CD14-positive monocyte (primary cell): ENCODE measurements at regions not wholly inside any gene's neighbourhood (a gene's known extent, or its start where the extent isn't known, plus 50 kb on each side); places are given as distances from the start of the nearest gene placed in this dataset.

Experiments
- DNase-seq, 3 donors: peaks; one replicate each; pipeline ENCODE4 v3.0.0-alpha.2; 2011 to 2022
- H2AFZ ChIP-seq: 2 replicates; pipeline ENCODE4 v1.6.0; 2012; ENCODE audit warnings: mild to moderate bottlenecking, low read depth, low read length, inconsistent platforms; ENCODE audit not compliant: insufficient read depth, poor library complexity, severe bottlenecking
- H3K27ac ChIP-seq, 2 donors: 1 replicate in 1 of 2; 2 replicates in 1 of 2; pipeline ENCODE4 v1.5.1; 2012 to 2013; ENCODE audit warnings: low read length in 2 of 2, control low read depth in 1 of 2, inconsistent platforms in 1 of 2, low read depth in 1 of 2, mild to moderate bottlenecking in 1 of 2
- H3K27me3 ChIP-seq, 2 donors: one replicate each; pipeline versions ENCODE4 v1.6.0 to v1.6.1; 2011 to 2013; ENCODE audit warnings: low read length in 2 of 2; ENCODE audit not compliant: control insufficient read depth in 2 of 2, insufficient read depth in 2 of 2
- H3K36me3 ChIP-seq, 2 donors: replicated peaks in 1 of 2; 1 replicate in 1 of 2; 2 replicates in 1 of 2; pipeline versions ENCODE4 v1.5.1 to v1.6.1; 2012 to 2013; ENCODE audit warnings: low read length in 2 of 2, control low read depth in 1 of 2, inconsistent platforms in 1 of 2, mild to moderate bottlenecking in 1 of 2; ENCODE audit not compliant: insufficient read depth in 2 of 2, control insufficient read depth in 1 of 2
- H3K4me1 ChIP-seq, 2 donors: 1 replicate in 1 of 2; 2 replicates in 1 of 2; pipeline versions ENCODE4 v1.5.1 to v1.6.1; 2012 to 2013; ENCODE audit warnings: low read length in 2 of 2, control low read depth in 1 of 2, inconsistent platforms in 1 of 2, mild to moderate bottlenecking in 1 of 2, moderate library complexity in 1 of 2; ENCODE audit not compliant: insufficient read depth in 2 of 2, control insufficient read depth in 1 of 2
- H3K4me2 ChIP-seq: replicated peaks from 2 replicates; pipeline ENCODE3; 2012; ENCODE audit warnings: low read length, moderate library complexity, mild to moderate bottlenecking; ENCODE audit not compliant: poor library complexity, severe bottlenecking; ENCODE audit errors: extremely low read depth
- H3K4me3 ChIP-seq, 3 experiments: fragments of 200-600 bp in 1 of 3; sonication (generic) in 1 of 3; replicated peaks in 1 of 3; 1 replicate in 2 of 3; 2 replicates in 1 of 3; pipeline ENCODE4 v1.5.1; 2011 to 2013; ENCODE audit warnings: low read length in 3 of 3, mild to moderate bottlenecking in 3 of 3, control low read depth in 2 of 3, low read depth in 2 of 3, inconsistent platforms in 1 of 3, moderate library complexity in 1 of 3
- H3K79me2 ChIP-seq: 2 replicates; pipeline ENCODE4 v1.6.0; 2012; ENCODE audit warnings: mild to moderate bottlenecking, control low read depth, inconsistent platforms, low read length, moderate library complexity; ENCODE audit not compliant: insufficient read depth
- H3K9ac ChIP-seq: 2 replicates; pipeline ENCODE4 v1.6.0; 2017; ENCODE audit warnings: low read length, mild to moderate bottlenecking; ENCODE audit not compliant: insufficient read depth, poor library complexity, severe bottlenecking
- H3K9me3 ChIP-seq, 2 donors: replicated peaks in 1 of 2; 1 replicate in 1 of 2; 2 replicates in 1 of 2; pipeline versions ENCODE4 v1.5.1 to v1.6.1; 2012 to 2013; ENCODE audit warnings: low read length in 2 of 2, control low read depth in 1 of 2; ENCODE audit not compliant: control insufficient read depth in 1 of 2, insufficient read depth in 1 of 2
- H4K20me1 ChIP-seq: 2 replicates; pipeline ENCODE4 v1.6.0; 2012; ENCODE audit warnings: mild to moderate bottlenecking, low read length, control low read depth, moderate library complexity; ENCODE audit not compliant: insufficient read depth
- H3K27ac Mint-ChIP-seq, 7 donors: one replicate each; pipeline ENCODE4 v1.8.0; 2020; ENCODE audit warnings: mild to moderate bottlenecking in 7 of 7, mixed read lengths in 7 of 7, moderate library complexity in 6 of 7, inconsistent platforms in 2 of 7
- H3K27me3 Mint-ChIP-seq, 3 donors: one replicate each; pipeline ENCODE4 v1.8.0; 2021 to 2022; ENCODE audit warnings: low read depth in 3 of 3, mild to moderate bottlenecking in 3 of 3, mixed read lengths in 3 of 3, moderate library complexity in 3 of 3, inconsistent platforms in 1 of 3
- H3K36me3 Mint-ChIP-seq, 2 donors: one replicate each; pipeline ENCODE4 v1.8.0; 2020; ENCODE audit warnings: mixed read lengths in 2 of 2, inconsistent platforms in 1 of 2, mild to moderate bottlenecking in 1 of 2
- H3K4me1 Mint-ChIP-seq: one replicate; pipeline ENCODE4 v1.8.0; 2020; ENCODE audit warnings: mild to moderate bottlenecking, mixed read lengths
- H3K4me3 Mint-ChIP-seq, 2 donors: one replicate each; pipeline ENCODE4 v1.8.0; 2020; ENCODE audit warnings: mild to moderate bottlenecking in 2 of 2, mixed read lengths in 2 of 2, moderate library complexity in 1 of 2
- H3K9me3 Mint-ChIP-seq, 7 donors: one replicate each; pipeline ENCODE4 v1.8.0; 2020 to 2022; ENCODE audit warnings: mixed read lengths in 7 of 7, mild to moderate bottlenecking in 6 of 7, moderate library complexity in 6 of 7, inconsistent platforms in 2 of 7
- WGBS: methylation state at CpG from one replicate; pipeline ENCODE4 v1.1.5; 2013; ENCODE audit warnings: missing lambda C conversion rate; ENCODE audit not compliant: insufficient coverage; 5-methylcytosine and 5-hydroxymethylcytosine counted together
- intact Hi-C, 2 donors: fragments of 100-400 bp; cut with micrococcal nuclease; formaldehyde crosslinking; loops; one replicate each; pipeline versions ENCODE4 v1.15.0 to v1.15.1; 2023
- TF ChIP-seq, protein P1 (sequence below): fragments of 200-600 bp; IDR thresholded peaks from one replicate; pipeline ENCODE4 v1.8.0; 2022; ENCODE audit warnings: antibody characterized with exemption, mild to moderate bottlenecking

DNA sequence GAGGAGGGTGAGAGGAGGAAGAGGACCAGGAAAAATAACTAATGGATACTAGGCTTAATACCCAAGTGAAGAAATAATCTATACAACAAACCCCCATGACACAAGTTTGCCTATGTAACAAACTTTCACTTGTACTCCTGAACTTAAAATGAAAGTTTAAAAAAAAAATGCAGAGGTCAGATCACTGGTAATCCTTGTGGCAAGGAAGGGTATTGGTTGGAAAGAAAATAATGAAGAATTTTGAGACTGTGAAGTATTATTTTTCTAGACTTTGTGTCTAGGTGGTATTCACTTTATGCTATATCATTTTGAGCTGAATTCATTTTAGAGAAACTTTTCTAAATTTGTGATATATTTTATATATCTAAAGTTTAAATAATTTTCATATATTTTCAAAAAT, 547.5 kb downstream of the MMUT start:
- intact Hi-C loops = no loop called here
- H3K9me3 ChIP-seq = peaks cover 7 to 8% of the 10 kb centered on the region in 2 donors
- H3K27me3 ChIP-seq = no peaks in the 10 kb centered on the region
- DNase-seq = no peak
- H3K27ac Mint-ChIP-seq = no peak overlapping the region
- TF ChIP-seq, protein P1, sequence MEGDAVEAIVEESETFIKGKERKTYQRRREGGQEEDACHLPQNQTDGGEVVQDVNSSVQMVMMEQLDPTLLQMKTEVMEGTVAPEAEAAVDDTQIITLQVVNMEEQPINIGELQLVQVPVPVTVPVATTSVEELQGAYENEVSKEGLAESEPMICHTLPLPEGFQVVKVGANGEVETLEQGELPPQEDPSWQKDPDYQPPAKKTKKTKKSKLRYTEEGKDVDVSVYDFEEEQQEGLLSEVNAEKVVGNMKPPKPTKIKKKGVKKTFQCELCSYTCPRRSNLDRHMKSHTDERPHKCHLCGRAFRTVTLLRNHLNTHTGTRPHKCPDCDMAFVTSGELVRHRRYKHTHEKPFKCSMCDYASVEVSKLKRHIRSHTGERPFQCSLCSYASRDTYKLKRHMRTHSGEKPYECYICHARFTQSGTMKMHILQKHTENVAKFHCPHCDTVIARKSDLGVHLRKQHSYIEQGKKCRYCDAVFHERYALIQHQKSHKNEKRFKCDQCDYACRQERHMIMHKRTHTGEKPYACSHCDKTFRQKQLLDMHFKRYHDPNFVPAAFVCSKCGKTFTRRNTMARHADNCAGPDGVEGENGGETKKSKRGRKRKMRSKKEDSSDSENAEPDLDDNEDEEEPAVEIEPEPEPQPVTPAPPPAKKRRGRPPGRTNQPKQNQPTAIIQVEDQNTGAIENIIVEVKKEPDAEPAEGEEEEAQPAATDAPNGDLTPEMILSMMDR = no peak
- H3K27me3 Mint-ChIP-seq = no peaks in the 10 kb centered on the region
- no peaks in the 10 kb centered on the region for H3K4me1 Mint-ChIP-seq
- H3K9ac ChIP-seq = no peak overlapping the region
- H3K9me3 Mint-ChIP-seq = peaks cover 0 to 15% (median 5%) of the 10 kb centered on the region in 7 donors
- no peak overlapping the region for H3K27ac ChIP-seq
- no peak overlapping the region for H3K4me3 ChIP-seq
- H3K79me2 ChIP-seq = no peaks in the 10 kb centered on the region
- no peaks in the 10 kb centered on the region for H3K36me3 Mint-ChIP-seq
- no peak overlapping the region for H3K4me2 ChIP-seq
- H3K4me1 ChIP-seq = no peaks in the 10 kb centered on the region
- H3K4me3 Mint-ChIP-seq = no peak overlapping the region
- no peak overlapping the region for H2AFZ ChIP-seq
- no peaks in the 10 kb centered on the region for H4K20me1 ChIP-seq
- H3K36me3 ChIP-seq = no peaks in the 10 kb centered on the region

DNA sequence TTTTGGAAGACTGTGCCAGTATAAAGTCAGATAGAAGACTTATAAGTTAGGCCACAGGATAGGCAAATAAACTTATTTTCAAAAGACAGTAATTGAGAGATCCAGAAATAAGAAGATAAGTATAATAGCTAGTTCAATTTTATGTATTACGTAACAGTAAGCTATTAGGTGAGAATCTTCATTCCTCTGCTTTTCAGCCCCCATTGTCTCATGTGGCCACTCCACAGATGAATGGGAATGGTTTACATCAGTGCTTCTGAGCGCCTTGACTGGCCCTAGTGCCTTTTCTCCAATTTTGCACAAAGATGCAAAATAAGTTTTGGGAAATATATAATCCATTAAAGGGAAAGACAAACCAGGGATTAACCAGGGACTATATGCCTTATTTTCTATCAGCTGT, 550.5 kb downstream of the MMUT start:
- H3K9ac ChIP-seq = no peak overlapping the region
- Mint-ChIP-seq H3K9me3 (peaks cover 0 to 8% (median 2%) of the 10 kb centered on the region in 7 donors), H3K4me3 (no peak overlapping the region), H3K27ac (no peak overlapping the region), H3K36me3 (no peaks in the 10 kb centered on the region), H3K27me3 (no peaks in the 10 kb centered on the region), H3K4me1 (no peaks in the 10 kb centered on the region)
- H3K9me3 ChIP-seq = no peaks in the 10 kb centered on the region
- no peaks in the 10 kb centered on the region for H4K20me1 ChIP-seq
- H2AFZ ChIP-seq = no peak overlapping the region
- TF ChIP-seq, protein P1 = no peak
- intact Hi-C loops = no loop called here
- H3K79me2 ChIP-seq = no peaks in the 10 kb centered on the region
- no peak overlapping the region for H3K4me3 ChIP-seq
- DNase-seq = no peak
- H3K27me3 ChIP-seq = no peaks in the 10 kb centered on the region
- no CpG with 5 or more reads among the region's 2 CpGs for WGBS
- H3K27ac ChIP-seq = no peak overlapping the region
- H3K4me2 ChIP-seq = no peak overlapping the region
- H3K4me1 ChIP-seq = no peaks in the 10 kb centered on the region
- no peaks in the 10 kb centered on the region for H3K36me3 ChIP-seq
